WI38 (cell line): ENCODE measurements at regions not wholly inside any gene's neighbourhood (a gene's known extent, or its start where the extent isn't known, plus 50 kb on each side); places are given as distances from the start of the nearest gene placed in this dataset.

Experiments
- H3K4me3 ChIP-seq: 2 replicates; pipeline ENCODE4 v1.5.1; 2011; ENCODE audit warnings: low read depth, mild to moderate bottlenecking, control low read depth, low read length
- TF ChIP-seq, protein P1 (sequence below): IDR thresholded peaks from 2 replicates; pipeline ENCODE4 v1.5.1; 2012; ENCODE audit warnings: low read depth, mild to moderate bottlenecking, control low read depth, low read length

DNA sequence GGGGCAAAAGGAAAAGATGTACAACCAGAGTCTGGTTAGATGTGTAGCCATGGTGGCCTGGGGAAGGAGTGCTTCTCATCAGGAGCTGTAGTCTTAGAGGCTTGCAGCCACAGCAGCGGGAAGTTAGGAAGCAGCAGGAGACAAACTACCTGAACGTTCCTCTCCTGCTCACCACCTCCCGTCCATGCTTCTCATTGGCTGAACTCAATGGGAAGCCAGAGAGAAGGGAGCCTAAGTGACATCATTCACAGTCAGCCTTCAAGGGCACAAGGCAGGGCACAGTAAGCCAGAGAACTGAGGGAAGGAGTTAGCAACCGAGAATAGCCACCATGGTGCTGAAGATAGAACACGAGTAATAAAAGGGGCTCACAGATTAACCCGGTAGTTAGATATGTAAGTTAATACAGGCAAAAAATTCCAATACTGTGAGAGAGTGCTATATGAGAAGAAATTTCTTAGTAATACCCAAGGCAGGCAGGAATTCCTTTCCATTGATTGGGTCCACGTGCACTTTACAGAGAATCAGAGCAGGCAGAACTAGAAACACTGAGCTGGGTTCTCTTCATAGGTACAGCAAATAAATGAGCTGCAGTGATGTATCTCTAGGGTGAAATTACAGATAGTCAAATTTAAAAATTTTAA is 391.5 kb upstream of the DACH1 start:
- TF ChIP-seq, protein P1, sequence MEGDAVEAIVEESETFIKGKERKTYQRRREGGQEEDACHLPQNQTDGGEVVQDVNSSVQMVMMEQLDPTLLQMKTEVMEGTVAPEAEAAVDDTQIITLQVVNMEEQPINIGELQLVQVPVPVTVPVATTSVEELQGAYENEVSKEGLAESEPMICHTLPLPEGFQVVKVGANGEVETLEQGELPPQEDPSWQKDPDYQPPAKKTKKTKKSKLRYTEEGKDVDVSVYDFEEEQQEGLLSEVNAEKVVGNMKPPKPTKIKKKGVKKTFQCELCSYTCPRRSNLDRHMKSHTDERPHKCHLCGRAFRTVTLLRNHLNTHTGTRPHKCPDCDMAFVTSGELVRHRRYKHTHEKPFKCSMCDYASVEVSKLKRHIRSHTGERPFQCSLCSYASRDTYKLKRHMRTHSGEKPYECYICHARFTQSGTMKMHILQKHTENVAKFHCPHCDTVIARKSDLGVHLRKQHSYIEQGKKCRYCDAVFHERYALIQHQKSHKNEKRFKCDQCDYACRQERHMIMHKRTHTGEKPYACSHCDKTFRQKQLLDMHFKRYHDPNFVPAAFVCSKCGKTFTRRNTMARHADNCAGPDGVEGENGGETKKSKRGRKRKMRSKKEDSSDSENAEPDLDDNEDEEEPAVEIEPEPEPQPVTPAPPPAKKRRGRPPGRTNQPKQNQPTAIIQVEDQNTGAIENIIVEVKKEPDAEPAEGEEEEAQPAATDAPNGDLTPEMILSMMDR: no peak
- no peak overlapping the region for H3K4me3 ChIP-seq

DNA sequence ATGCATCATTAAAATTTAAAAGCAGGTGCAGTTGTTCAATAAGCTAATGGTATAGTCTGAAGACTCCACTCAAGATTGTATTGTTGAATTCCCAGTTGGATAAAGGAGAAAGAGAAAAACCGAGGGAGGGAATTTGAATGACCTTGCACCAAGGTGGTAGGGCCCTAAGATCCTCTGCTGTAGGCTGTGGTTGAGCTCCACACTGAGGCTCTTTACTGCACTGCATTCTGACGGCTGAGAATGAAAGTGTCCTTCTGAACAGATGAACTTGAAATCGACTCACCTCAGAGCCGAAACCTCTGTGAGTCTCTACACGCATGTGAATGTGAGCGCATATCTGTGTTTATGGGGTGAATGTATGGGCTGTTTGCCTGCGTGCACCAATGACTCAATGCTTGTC is 388.9 kb upstream of the DACH1 start:
- H3K4me3 ChIP-seq: no peak overlapping the region

DNA sequence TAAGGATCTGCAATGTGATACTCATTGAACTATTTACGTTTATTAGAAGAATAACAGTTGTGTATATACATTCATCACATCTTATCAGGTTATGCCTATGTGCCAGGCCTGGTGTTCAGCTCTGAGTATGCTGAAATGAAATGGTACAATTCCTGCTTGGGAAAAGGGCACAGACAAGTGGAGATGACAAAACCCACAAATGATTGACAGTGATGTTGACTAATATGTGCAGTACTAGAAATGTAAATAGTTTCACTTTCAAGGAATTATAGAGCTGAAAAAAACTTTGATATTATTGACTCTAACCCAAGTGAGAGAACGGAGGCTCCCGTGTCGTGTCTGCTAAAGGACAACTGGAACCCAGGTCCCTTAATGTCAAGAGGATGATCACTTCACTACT is 386.8 kb upstream of the DACH1 start:
- TF ChIP-seq, protein P1: no peak
- no peak overlapping the region for H3K4me3 ChIP-seq

More for the DNA sequence above, 388.9 kb upstream of the DACH1 start:
- TF ChIP-seq, protein P1: no peak

DNA sequence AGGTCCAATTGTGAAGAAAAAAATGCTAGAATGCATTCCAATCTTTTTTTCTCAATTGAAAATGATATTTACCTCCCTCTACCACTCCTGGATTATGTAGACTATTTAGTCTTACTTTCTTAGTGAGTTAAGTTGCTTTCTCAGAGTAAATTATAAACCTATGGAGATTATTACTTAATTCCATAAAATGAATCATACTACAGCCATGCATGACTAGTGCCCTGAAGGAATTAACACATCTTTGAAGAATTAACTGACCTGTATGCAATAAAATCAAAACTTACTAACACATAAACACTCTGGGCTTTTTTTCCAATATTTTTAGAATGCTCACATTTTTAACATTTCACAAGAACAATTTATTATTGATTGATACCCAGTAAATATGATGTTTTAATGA is 379.4 kb upstream of the DACH1 start:
- TF ChIP-seq, protein P1: no peak
- H3K4me3 ChIP-seq: no peak overlapping the region

DNA sequence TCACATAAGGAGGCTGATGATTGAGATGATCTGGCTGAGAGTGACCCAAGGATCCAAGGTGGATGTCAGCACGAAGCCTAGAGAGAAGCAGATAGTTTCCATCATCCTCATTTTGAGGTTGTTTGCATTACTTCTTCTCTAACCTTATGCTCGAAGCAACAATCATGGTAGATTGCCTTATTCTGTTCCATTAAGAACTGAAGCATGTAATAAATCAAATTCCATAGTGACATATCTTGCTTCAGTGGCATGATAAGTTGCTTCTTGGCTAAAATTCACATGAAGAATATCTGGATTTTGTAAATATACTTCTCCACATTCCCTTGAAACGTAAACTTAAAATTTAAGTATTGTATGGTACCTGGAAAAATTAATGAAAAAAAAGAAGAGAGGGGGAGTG is 377.8 kb upstream of the DACH1 start:
- H3K4me3 ChIP-seq: no peak overlapping the region
- TF ChIP-seq, protein P1: no peak

DNA sequence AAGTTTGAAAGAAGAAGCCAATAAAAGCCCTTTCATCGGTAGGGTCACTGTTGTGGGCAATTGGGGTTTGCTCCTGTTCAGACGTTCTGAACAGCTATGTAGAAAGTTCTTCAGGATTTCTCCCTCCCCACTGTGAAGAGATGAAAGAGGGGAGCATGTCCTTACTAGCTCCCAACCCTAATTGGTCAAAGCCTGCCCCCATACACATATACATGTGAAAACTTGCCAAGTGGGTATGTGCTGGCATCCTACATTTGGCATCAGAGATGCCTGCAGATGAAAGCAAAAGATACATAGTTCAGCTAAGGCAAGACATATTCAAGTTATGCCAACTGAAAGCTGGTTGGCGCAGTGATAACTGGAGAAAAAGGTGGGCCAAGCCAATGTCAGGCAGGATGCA is 363.1 kb upstream of the DACH1 start:
- H3K4me3 ChIP-seq: no peak overlapping the region
- TF ChIP-seq, protein P1: no peak

DNA sequence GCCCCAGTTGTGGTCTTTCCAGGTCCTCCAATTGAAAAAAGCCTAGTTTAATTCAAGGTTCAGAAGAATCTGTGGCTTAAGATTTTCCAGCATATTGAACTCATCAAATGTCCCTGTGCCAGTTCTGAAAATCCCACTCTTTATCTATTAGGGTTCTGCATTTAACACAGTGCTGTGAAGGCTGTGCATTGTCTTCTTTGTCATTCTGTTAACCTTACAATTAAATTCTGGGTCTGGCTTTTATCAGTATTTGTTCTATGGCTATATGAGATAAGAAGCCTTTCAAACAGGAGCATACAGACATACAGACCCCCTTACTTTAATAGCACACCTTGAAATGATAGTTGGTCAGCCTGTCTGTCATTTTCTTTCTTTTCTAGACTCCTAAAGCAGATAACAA is 362.1 kb upstream of the DACH1 start:
- TF ChIP-seq, protein P1: no peak
- H3K4me3 ChIP-seq: no peak overlapping the region
